ENCODE measurements at regions not wholly inside any gene's neighbourhood (a gene's known extent, or its start where the extent isn't known, plus 50 kb on each side); places are given as distances from the start of the nearest gene placed in this dataset.

DNA sequence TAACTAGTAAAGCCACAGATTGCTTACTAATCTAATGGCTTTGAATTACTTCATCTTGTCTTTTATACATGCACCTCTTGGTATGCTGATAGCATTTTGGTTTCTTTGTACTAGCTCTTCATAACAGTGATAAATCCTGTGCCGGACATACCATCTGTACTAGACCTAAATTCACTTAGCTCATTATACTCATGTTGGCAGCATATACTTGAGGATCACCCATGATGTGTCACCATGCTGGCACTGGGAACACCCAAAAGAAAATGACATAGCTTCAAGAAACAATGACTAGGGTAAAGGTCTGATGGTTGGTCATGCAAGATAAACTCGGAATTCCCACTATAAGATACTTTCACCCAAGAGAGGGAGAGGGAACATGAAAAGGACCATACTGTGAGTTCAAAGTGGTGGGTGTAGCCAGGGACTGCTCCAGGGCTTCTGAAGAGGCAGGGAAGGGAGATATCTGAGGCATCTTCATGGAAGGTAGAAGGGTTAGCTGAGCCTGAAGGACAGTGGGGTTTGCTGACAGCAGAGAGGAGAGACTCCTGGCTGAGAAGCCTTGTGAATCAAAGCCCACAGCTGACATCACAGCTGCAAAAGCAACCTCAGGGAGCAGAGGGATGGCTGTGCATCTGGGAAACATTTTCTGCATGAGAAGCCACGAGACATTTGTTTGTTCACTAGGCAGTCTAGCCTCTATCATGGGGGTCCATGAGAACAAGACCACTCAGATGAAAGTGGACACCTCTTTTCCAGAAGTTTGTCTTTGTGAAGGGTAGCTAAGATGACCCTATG is 314.2 kb downstream of the RAB28 start:
- H3K36me3 ChIP-seq = no peaks in the 10 kb centered on the region
- intact Hi-C loops (cut with DNase I; ENCODE audit: low total_unique reads) = no loop called here
- ATAC-seq = no peak

DNA sequence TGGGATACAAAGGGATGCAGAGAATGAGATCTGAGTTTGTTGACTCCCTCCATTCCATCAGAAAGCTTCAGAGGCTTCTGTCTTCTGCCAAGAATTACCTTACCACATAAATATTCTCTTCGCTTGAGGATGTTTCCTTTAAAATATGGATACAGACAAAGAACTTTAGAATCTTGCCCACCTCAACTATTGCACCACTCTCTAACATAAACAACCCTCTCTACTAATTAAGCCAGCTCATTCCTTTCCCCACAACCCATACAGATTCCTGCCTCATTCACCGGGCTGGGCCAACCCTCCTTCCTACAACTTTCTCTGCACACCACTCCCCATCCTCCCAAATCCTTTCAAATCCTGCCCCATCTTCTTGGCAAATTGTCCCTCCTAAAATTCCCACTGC is 315.8 kb downstream of the RAB28 start:
- H3K27ac ChIP-seq = no peak overlapping the region
- H3K36me3 ChIP-seq = no peaks in the 10 kb centered on the region
- TF ChIP-seq, protein P1, sequence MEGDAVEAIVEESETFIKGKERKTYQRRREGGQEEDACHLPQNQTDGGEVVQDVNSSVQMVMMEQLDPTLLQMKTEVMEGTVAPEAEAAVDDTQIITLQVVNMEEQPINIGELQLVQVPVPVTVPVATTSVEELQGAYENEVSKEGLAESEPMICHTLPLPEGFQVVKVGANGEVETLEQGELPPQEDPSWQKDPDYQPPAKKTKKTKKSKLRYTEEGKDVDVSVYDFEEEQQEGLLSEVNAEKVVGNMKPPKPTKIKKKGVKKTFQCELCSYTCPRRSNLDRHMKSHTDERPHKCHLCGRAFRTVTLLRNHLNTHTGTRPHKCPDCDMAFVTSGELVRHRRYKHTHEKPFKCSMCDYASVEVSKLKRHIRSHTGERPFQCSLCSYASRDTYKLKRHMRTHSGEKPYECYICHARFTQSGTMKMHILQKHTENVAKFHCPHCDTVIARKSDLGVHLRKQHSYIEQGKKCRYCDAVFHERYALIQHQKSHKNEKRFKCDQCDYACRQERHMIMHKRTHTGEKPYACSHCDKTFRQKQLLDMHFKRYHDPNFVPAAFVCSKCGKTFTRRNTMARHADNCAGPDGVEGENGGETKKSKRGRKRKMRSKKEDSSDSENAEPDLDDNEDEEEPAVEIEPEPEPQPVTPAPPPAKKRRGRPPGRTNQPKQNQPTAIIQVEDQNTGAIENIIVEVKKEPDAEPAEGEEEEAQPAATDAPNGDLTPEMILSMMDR (IDR thresholded peaks at IDR 0.05 in 4 of 5, conservative IDR thresholded peaks at IDR 0.05 in 1 of 5) = no peak
- H3K4me1 ChIP-seq = no peaks in the 10 kb centered on the region
- intact Hi-C loops (cut with DNase I; ENCODE audit: low total_unique reads) = no loop called here
- no peak for DNase-seq
- no peaks in the 10 kb centered on the region for H3K27me3 ChIP-seq
- no peak overlapping the region for H3K4me3 ChIP-seq
- no peak for ATAC-seq
- no peaks in the 10 kb centered on the region for H3K9me3 ChIP-seq
- in situ Hi-C loops (cut with MboI; ENCODE audit: low sequenced_read_pairs in 4 of 4) = no loop called here

More for the DNA sequence above, 314.2 kb downstream of the RAB28 start:
- H3K4me1 ChIP-seq = no peaks in the 10 kb centered on the region
- DNase-seq = no peak
- no peaks in the 10 kb centered on the region for H3K9me3 ChIP-seq
- H3K4me3 ChIP-seq = no peak overlapping the region
- H3K27me3 ChIP-seq = no peaks in the 10 kb centered on the region
- TF ChIP-seq, protein P1 (IDR thresholded peaks at IDR 0.05 in 4 of 5, conservative IDR thresholded peaks at IDR 0.05 in 1 of 5) = no peak
- no peak for TF ChIP-seq POLR2A (IDR thresholded peaks at IDR 0.05)
- in situ Hi-C loops (cut with MboI; ENCODE audit: low sequenced_read_pairs in 4 of 4) = no loop called here
- H3K27ac ChIP-seq = no peak overlapping the region

DNA sequence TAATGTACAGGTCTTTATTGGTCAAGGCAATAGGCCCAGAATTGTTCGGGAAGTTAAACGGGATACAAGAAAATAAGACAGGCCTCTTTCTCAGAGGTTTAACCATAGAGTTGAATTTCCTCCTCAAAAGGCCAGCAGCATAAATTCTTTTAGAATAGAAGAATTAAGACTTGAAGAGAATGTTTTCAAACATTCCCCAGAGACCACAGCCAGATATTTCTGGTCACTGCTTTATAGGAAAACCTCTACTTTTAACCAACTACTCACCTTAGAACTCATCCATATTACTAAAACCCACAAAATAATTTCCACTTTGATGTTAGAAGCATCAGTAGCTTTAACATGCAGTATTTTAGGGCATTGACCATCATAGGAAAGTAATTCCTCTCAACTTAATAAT is 317.9 kb downstream of the RAB28 start:
- DNase-seq (no peak), ATAC-seq (no peak)
- H3K36me3 ChIP-seq = no peaks in the 10 kb centered on the region
- no peaks in the 10 kb centered on the region for H3K9me3 ChIP-seq
- no peaks in the 10 kb centered on the region for H3K4me1 ChIP-seq
- H3K27me3 ChIP-seq = no peaks in the 10 kb centered on the region
- in situ Hi-C loops (cut with MboI; ENCODE audit: low sequenced_read_pairs in 4 of 4) (no loop called here), intact Hi-C loops (cut with DNase I; ENCODE audit: low total_unique reads) (no loop called here)
- no peak overlapping the region for H3K4me3 ChIP-seq
- no peak overlapping the region for H3K27ac ChIP-seq
- TF ChIP-seq, protein P1 (IDR thresholded peaks at IDR 0.05 in 4 of 5, conservative IDR thresholded peaks at IDR 0.05 in 1 of 5) = no peak
- TF ChIP-seq POLR2A (IDR thresholded peaks at IDR 0.05) = no peak

DNA sequence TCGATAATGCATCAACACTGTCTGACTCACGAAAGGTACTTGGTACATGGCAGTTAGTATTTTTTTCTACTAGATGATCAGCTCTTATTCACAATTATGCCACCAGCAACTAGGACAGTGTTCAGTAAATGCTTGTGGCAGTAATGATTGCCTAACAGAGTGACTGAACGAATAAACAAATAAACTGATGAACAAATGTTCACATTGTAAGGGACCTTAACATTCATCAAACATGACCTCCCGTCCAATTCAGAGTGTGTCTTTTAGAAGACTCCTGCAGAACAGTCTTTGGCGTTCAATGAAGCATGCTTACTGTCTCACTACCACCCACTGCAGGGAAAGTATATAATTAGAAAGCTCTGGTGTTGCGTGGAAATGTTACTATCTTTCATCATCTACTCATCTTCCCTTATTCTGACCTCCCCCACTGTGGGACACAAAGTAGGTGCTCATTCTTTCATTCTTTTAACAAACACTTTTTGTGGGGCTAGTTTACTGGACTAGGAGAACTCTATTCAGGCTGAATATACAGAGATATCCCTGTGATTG is 319.3 kb downstream of the RAB28 start:
- DNase-seq (no peak), ATAC-seq (no peak)
- TF ChIP-seq POLR2A (IDR thresholded peaks at IDR 0.05) = no peak
- TF ChIP-seq, protein P1 (IDR thresholded peaks at IDR 0.05 in 4 of 5, conservative IDR thresholded peaks at IDR 0.05 in 1 of 5) = no peak
- in situ Hi-C loops (cut with MboI; ENCODE audit: low sequenced_read_pairs in 4 of 4) = no loop called here
- intact Hi-C loops (cut with DNase I; ENCODE audit: low total_unique reads) = no loop called here
- Histone ChIP-seq H3K4me3 (no peak overlapping the region), H3K27ac (no peak overlapping the region), H3K9me3 (no peaks in the 10 kb centered on the region), H3K4me1 (no peaks in the 10 kb centered on the region), H3K36me3 (no peaks in the 10 kb centered on the region), H3K27me3 (no peaks in the 10 kb centered on the region)
